ENCODE measurements at regions not wholly inside any gene's neighbourhood (a gene's known extent, or its start where the extent isn't known, plus 50 kb on each side); places are given as distances from the start of the nearest gene placed in this dataset.

GRCh38 chr4:65139998-65140397, 530.3 kb downstream of the EPHA5 start:
- TF ChIP-seq, protein P1, sequence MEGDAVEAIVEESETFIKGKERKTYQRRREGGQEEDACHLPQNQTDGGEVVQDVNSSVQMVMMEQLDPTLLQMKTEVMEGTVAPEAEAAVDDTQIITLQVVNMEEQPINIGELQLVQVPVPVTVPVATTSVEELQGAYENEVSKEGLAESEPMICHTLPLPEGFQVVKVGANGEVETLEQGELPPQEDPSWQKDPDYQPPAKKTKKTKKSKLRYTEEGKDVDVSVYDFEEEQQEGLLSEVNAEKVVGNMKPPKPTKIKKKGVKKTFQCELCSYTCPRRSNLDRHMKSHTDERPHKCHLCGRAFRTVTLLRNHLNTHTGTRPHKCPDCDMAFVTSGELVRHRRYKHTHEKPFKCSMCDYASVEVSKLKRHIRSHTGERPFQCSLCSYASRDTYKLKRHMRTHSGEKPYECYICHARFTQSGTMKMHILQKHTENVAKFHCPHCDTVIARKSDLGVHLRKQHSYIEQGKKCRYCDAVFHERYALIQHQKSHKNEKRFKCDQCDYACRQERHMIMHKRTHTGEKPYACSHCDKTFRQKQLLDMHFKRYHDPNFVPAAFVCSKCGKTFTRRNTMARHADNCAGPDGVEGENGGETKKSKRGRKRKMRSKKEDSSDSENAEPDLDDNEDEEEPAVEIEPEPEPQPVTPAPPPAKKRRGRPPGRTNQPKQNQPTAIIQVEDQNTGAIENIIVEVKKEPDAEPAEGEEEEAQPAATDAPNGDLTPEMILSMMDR (IDR thresholded peaks at IDR 0.05), result no peak
- no peak for TF ChIP-seq POLR2A (IDR thresholded peaks at IDR 0.05)

Data from transverse colon (tissue), 3 donors.